ENCODE measurements at regions not wholly inside any gene's neighbourhood (a gene's known extent, or its start where the extent isn't known, plus 50 kb on each side); places are given as distances from the start of the nearest gene placed in this dataset.

DNA sequence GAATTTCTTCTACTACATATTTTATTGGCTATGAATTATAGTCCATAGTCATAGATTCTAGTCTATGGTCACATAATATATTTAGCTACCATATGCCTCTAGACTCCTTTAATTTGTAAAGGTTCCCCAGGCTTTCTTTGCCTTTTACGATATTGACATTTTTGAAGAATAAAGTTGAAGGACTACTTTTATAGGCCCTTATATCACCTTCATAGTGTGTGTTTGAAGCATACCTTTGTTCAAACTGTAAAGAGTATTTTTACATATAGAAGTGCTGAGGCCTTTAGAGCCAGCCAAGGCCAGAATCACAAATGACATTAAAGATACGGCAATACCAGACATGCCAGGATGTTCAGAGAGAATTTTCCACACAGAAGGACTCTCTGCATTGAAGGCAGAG, 147.0 kb downstream of the GABRG2 start:
- TF ChIP-seq, protein P1, sequence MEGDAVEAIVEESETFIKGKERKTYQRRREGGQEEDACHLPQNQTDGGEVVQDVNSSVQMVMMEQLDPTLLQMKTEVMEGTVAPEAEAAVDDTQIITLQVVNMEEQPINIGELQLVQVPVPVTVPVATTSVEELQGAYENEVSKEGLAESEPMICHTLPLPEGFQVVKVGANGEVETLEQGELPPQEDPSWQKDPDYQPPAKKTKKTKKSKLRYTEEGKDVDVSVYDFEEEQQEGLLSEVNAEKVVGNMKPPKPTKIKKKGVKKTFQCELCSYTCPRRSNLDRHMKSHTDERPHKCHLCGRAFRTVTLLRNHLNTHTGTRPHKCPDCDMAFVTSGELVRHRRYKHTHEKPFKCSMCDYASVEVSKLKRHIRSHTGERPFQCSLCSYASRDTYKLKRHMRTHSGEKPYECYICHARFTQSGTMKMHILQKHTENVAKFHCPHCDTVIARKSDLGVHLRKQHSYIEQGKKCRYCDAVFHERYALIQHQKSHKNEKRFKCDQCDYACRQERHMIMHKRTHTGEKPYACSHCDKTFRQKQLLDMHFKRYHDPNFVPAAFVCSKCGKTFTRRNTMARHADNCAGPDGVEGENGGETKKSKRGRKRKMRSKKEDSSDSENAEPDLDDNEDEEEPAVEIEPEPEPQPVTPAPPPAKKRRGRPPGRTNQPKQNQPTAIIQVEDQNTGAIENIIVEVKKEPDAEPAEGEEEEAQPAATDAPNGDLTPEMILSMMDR (IDR thresholded peaks at IDR 0.05; ENCODE audit: insufficient read depth, low read length, poor library complexity, severe bottlenecking): no peak
- no peak for TF ChIP-seq EZH2phosphoT487 (conservative IDR thresholded peaks at IDR 0.05; ENCODE audit: low read length)

Data from SU-DHL-6 (cell line).